Caco-2 (cell line): ENCODE measurements at regions not wholly inside any gene's neighbourhood (a gene's known extent, or its start where the extent isn't known, plus 50 kb on each side); places are given as distances from the start of the nearest gene placed in this dataset.
A peak's percentile ranks its signal among the peaks of the same experiment; 100 is the strongest.
"Not testable (repeated sequence)": the region's sequence is repeated elsewhere in the genome, so short reads cannot be mapped to it uniquely, and the experiment has no call there.

Source experiments
- BruUV-seq: library from RNA; stranded (reverse); fragments of 400-500 nt; replicated peaks from 2 replicates; lab custom pipeline; 2021; lab: Mats Ljungman, UMichigan
- CTCF ChIA-PET: fragments of 300-600 bp; sonication (Branson Sonifier 250); formaldehyde crosslinking; loops from one replicate; lab custom pipeline; 2022; ENCODE audit warnings: antibody characterized with exemption; lab: Charles Lee
- POLR2A ChIA-PET: fragments of 300-600 bp; sonication (Branson Sonifier 250); formaldehyde crosslinking; loops from one replicate; lab custom pipeline; 2022; ENCODE audit warnings: antibody characterized with exemption; lab: Charles Lee
- DNase-seq, 2 experiments: peaks; one replicate each; pipeline versions ENCODE4 v3.0.0 to v3.0.0-alpha.2; 2020 to 2022
- H3K27me3 ChIP-seq: replicated peaks from 2 replicates; pipeline ENCODE4 v1.6.0; 2011; ENCODE audit warnings: low read length; ENCODE audit not compliant: control insufficient read depth, insufficient read depth
- H3K36me3 ChIP-seq: 2 replicates; pipeline ENCODE4 v1.5.1; 2011; ENCODE audit warnings: low read length; ENCODE audit not compliant: control insufficient read depth, insufficient read depth
- H3K4me1 ChIP-seq: fragments of 250-450 bp; sonication (Bioruptor Pico); 2 replicates; pipeline ENCODE4 v1.5.1; 2020; ENCODE audit warnings: mild to moderate bottlenecking
- H3K4me3 ChIP-seq: 2 replicates; pipeline ENCODE4 v1.5.1; 2011; ENCODE audit warnings: low read depth, mild to moderate bottlenecking, control low read depth, low read length
- H3K9me3 ChIP-seq: fragments of 250-450 bp; sonication (Bioruptor Pico); 2 replicates; pipeline ENCODE4 v1.5.1; 2020; ENCODE audit warnings: mild to moderate bottlenecking, moderate library complexity
- H3K27ac Mint-ChIP-seq: one replicate; pipeline ENCODE4 v1.8.0; 2022; ENCODE audit warnings: mixed read lengths; ENCODE audit not compliant: unreplicated experiment
- H3K27me3 Mint-ChIP-seq: one replicate; pipeline ENCODE4 v1.8.0; 2022; ENCODE audit warnings: mixed read lengths; ENCODE audit not compliant: insufficient read depth, unreplicated experiment
- H3K36me3 Mint-ChIP-seq: one replicate; pipeline ENCODE4 v1.8.0; 2022; ENCODE audit warnings: mild to moderate bottlenecking, mixed read lengths; ENCODE audit not compliant: insufficient read depth, unreplicated experiment
- H3K4me1 Mint-ChIP-seq: one replicate; pipeline ENCODE4 v1.8.0; 2022; ENCODE audit warnings: low read depth, mixed read lengths; ENCODE audit not compliant: unreplicated experiment
- H3K4me3 Mint-ChIP-seq: one replicate; pipeline ENCODE4 v1.8.0; 2022; ENCODE audit warnings: mild to moderate bottlenecking, moderate library complexity, mixed read lengths; ENCODE audit not compliant: unreplicated experiment
- H3K9me3 Mint-ChIP-seq: one replicate; pipeline ENCODE4 v1.8.0; 2022; ENCODE audit warnings: mixed read lengths; ENCODE audit not compliant: unreplicated experiment
- CTCF ChIP-seq, 2 experiments: fragments of 200-600 bp in 1 of 2; IDR thresholded peaks; 1 replicate in 1 of 2; 2 replicates in 1 of 2; pipeline versions ENCODE4 v1.5.1 to v1.8.0; 2011 to 2022; ENCODE audit warnings: antibody characterized with exemption in 1 of 2, control low read depth in 1 of 2, inconsistent platforms in 1 of 2, low read depth in 1 of 2, low read length in 1 of 2, mild to moderate bottlenecking in 1 of 2, moderate library complexity in 1 of 2; ENCODE audit not compliant: insufficient read depth in 1 of 2, severe bottlenecking in 1 of 2, unreplicated experiment in 1 of 2
- intact Hi-C: fragments of 100-400 bp; cut with micrococcal nuclease; formaldehyde crosslinking; loops from one replicate; pipeline ENCODE4 v1.10.0; 2022; ENCODE audit not compliant: unreplicated experiment

GRCh38 chr5:2810644-2811043 lies 59.2 kb upstream of the IRX2 start:
- no peak for TF ChIP-seq CTCF (IDR thresholded peaks at IDR 0.05; ENCODE audit: insufficient read depth in 1 of 2, low read depth in 1 of 2, low read length in 1 of 2, severe bottlenecking in 1 of 2, unreplicated experiment in 1 of 2)
- DNase-seq: no peak
- H3K27me3 Mint-ChIP-seq: no peaks in the 10 kb centered on the region
- H3K27me3 ChIP-seq: no peaks in the 10 kb centered on the region
- H3K9me3 Mint-ChIP-seq: peaks cover 10% of the 10 kb centered on the region
- no peak overlapping the region for H3K4me3 Mint-ChIP-seq
- no peak overlapping the region for H3K4me3 ChIP-seq
- ChIA-PET CTCF (no interaction called here), POLR2A (no interaction called here)
- H3K4me1 Mint-ChIP-seq: peaks cover 8% of the 10 kb centered on the region
- H3K36me3 Mint-ChIP-seq: no peaks in the 10 kb centered on the region
- no TSS peak for BruUV-seq
- H3K27ac Mint-ChIP-seq: no peak overlapping the region
- H3K36me3 ChIP-seq: no peaks in the 10 kb centered on the region
- intact Hi-C loops: no loop called here
- no peaks in the 10 kb centered on the region for H3K9me3 ChIP-seq
- H3K4me1 ChIP-seq: no peaks in the 10 kb centered on the region

GRCh38 chr5:2807244-2807643 lies 55.8 kb upstream of the IRX2 start:
- H3K4me3 Mint-ChIP-seq, H3K27me3 ChIP-seq, H3K36me3 ChIP-seq, H3K27ac Mint-ChIP-seq, H3K27me3 Mint-ChIP-seq, H3K4me3 ChIP-seq, BruUV-seq, H3K36me3 Mint-ChIP-seq, DNase-seq, POLR2A ChIA-PET, CTCF ChIA-PET, intact Hi-C loops, H3K9me3 ChIP-seq: not testable (repeated sequence)
- H3K4me1 ChIP-seq: peaks cover 19% of the 10 kb centered on the region
- H3K4me1 Mint-ChIP-seq: peaks cover 18% of the 10 kb centered on the region
- peaks cover 10% of the 10 kb centered on the region for H3K9me3 Mint-ChIP-seq

- Histone ChIP-seq H3K36me3 (no peaks in the 10 kb centered on the region), H3K27me3 (no peaks in the 10 kb centered on the region), H3K4me3 (no peak overlapping the region), H3K4me1 (peaks cover 27% of the 10 kb centered on the region), H3K9me3 (peaks cover 4% of the 10 kb centered on the region; the same call in 1 of the 2 replicates)
- H3K4me3 Mint-ChIP-seq: no peak overlapping the region
- H3K9me3 Mint-ChIP-seq: peaks cover 10% of the 10 kb centered on the region
- POLR2A ChIA-PET: no interaction called here
- H3K36me3 Mint-ChIP-seq: peaks cover 6% of the 10 kb centered on the region
- peaks cover 18% of the 10 kb centered on the region for H3K4me1 Mint-ChIP-seq
- CTCF ChIA-PET: no interaction called here
- H3K27me3 Mint-ChIP-seq: no peaks in the 10 kb centered on the region
- DNase-seq: peak in 1 of 2 experiments; percentile 45
- no TSS peak for BruUV-seq
- TF ChIP-seq CTCF (IDR thresholded peaks at IDR 0.05; ENCODE audit: insufficient read depth in 1 of 2, low read depth in 1 of 2, low read length in 1 of 2, severe bottlenecking in 1 of 2, unreplicated experiment in 1 of 2): no peak
- H3K27ac Mint-ChIP-seq: no peak overlapping the region
- intact Hi-C loops: no loop called here
Observed at GRCh38 chr5:2806176-2806575, 54.7 kb upstream of the IRX2 start.
